SK-MEL-5 (cell line): ENCODE measurements at regions not wholly inside any gene's neighbourhood (a gene's known extent, or its start where the extent isn't known, plus 50 kb on each side); places are given as distances from the start of the nearest gene placed in this dataset.
A peak's percentile ranks its signal among the peaks of the same experiment; 100 is the strongest.
"Not testable (repeated sequence)": the region's sequence is repeated elsewhere in the genome, so short reads cannot be mapped to it uniquely, and the experiment has no call there.

Experiments
- DNase-seq: peaks from one replicate; pipeline ENCODE4 v3.0.0-alpha.2; 2016; ENCODE audit warnings: low read depth, low spot score
- in situ Hi-C: cut with HindIII; loops from 2 replicates; pipeline ENCODE4 v1.10.0; 2016; ENCODE audit warnings: low sequenced_read_pairs, high pct_unique_total_duplicates, low pct_unique_long_range_greater_than_20kb

GRCh38 chr14:51335961-51336723 is 96.1 kb downstream of the TMX1 start:
- in situ Hi-C loops, result no loop called here
- DNase-seq, result no peak

DNA sequence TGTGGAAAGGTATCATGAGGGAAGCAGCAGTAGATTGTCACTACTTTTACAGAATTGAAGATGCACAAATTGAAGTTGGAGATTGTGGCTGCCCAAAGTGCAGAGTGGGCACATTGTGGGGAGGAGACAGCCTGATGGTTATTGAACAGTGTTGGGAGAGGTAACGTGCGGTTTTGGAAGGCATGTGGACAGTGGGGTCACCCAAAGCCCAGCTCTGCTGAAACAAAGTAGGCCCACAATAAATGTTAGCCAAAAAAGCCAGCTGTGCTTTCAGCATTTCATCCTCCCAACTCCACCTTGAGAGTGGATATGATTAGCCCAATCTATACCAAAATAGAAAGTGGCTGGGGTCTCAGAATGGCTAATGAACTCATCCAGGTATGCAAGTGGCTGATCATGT is 96.7 kb downstream of the TMX1 start:
- no peak for DNase-seq
- in situ Hi-C loops, result no loop called here

GRCh38 chr14:51337520-51337919 is 97.5 kb downstream of the TMX1 start:
- in situ Hi-C loops, result no loop called here
- no peak for DNase-seq

DNA sequence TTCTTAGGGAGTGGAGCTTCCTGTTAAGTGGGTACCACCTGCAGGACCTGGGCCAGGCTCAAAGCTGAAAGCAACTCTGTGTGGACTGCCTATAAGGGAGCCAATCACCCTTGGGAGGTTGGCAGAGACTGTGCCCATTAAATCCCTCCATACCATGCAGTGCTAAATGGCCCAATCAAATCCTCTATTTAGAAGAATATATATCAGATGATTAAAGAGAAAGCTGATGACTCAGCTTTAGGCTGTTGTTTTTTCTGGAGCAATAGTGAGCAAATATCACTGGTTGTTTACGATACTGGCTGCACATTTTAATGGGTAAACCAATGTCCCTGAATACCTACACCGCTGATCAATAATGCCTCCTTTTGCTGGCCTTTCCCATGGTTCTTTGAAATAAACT is 101.3 kb downstream of the TMX1 start:
- DNase-seq, result no peak
- in situ Hi-C loops, result no loop called here

- no peak for DNase-seq
- in situ Hi-C loops, result no loop called here
These were observed 102.2 kb downstream of the TMX1 start for GRCh38 chr14:51342226-51342625.

DNA sequence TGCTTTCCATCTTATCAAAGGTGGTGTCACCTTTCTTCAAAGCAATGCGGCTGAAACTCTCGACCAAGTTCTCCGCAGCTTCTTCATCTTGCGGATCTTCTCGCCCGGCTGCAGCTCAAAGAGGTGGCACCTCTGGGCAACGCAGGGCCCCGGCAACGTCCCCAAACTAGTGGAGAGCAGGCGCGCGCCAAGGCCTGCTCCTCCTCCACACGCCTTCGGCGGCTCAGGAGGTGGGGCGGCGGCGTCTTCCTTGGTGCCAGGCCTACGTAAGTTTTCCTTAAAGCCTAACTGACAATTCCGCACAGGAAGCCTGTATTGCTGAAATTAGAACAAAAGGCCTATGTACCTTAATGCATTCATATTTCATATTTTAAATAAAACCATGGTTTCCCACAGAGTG is 112.0 kb downstream of the TMX1 start:
- in situ Hi-C loops, result no loop called here
- no peak for DNase-seq

GRCh38 chr14:51353901-51354300 is 113.9 kb downstream of the TMX1 start:
- DNase-seq, result no peak
- in situ Hi-C loops, result no loop called here

DNA sequence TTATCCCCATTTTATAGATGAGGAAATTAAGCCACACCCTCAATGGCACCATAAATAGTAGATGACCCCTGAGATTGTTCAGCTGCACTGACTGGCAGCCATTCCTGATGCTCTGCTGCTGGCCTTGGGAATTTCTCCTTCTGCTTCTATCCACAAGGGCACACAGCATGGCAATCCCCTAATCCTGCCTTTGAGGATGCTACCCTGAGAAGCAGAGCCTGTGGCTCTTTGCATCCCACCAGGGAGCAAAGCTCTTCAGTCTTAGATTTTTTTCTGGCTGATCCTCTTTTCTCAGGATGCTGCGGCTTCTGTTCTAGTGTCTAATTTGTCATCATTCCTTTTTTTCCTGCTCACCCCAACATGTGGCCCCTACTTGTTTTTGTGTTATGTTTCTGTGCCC is 114.8 kb downstream of the TMX1 start:
- no peak for DNase-seq
- in situ Hi-C loops, result no loop called here

DNA sequence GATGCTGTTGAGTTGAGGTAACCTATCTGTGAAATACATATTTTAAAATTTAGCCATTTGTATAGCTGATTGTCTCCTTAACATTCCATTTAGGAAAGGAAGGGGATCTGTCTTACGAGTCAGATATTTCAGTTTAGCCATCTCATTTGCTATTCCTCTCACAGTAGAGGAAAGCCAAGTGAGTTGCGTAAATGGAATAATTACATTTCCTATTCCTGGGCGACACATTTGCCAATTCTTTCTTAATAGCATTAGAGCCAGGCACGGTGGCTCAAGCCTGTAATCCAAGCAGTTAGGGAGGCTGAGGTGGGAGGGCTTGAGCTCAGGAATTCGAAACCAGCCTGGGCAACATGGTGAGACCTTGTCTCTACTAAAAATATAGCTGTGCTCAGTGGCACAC is 116.3 kb downstream of the TMX1 start:
- in situ Hi-C loops, result no loop called here
- DNase-seq, result no peak

DNA sequence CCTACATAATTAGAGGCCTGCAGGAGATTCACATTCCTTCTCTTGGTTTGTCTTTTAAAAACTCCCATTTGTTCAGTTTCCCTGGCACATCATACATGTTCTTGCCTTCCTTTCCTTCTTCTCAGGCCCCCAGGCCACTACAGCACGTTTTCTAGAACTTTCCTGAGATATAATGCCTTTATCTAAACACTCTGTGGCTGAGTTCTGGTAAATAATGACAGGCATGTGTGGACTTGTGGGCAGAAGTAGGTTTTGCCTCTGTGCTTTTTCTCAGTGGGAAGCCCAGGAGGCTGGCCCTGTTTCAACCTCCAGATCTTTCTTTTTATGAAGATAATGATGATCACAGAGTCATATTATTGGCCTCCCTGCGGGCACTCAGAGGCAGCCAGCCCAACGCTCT is 117.2 kb downstream of the TMX1 start:
- in situ Hi-C loops, result no loop called here
- DNase-seq, result no peak

DNA sequence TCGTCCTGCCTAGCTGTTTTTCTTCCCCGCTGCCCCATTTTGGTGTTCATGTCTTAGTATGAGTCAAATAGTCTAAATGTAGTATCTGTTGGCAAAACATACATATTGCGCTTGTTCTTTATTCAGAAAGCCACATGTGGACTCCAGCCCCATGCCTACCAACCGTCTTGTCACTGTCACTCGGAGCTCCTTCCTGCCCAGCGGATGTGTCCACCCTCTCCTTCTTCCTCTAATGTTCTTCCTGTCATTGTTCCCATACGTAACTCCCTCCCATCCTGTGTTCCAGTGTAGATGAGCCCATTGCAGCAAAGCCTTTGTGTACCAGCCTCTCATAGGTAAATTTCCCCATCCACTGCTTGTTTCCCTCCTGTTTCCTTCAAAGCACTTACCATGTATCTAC is 120.5 kb downstream of the TMX1 start:
- in situ Hi-C loops, result no loop called here

DNA sequence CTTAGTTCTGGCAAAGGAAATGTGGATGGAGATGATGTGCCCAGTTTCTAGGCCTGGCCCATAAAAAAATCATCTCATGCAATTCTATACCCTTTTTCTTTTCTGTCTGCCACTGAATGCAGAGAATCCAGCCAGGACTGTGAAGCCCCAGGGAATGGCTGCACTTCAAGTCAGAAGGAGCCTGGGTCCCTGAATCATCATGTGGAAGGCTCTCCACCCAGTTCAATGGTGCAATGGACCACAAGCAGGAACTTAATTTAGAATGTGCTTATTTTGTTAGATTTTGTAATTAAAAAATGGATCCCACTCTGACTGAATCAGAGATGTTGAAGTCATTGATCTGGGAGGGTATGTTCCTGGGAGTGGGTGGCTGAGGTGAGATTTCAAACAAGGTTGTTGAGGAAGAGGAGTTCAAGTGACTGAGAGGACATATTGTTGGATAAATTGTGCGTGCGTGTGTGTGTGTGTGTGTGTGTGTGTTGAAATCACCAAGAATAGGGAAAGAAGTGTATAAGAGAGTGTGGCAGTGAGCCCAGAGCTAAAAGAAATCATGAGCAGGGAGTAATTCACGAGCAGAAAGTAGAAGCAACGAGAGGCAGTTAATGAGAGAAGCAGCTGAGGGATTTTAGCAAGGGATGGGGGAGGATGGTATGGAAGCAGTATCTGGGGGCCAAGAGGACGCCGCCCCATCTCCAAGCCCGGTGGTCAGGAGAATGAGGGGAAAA is 125.4 kb downstream of the TMX1 start:
- no peak for DNase-seq
- in situ Hi-C loops, result no loop called here

More for the DNA sequence above, 120.5 kb downstream of the TMX1 start:
- no peak for DNase-seq

DNA sequence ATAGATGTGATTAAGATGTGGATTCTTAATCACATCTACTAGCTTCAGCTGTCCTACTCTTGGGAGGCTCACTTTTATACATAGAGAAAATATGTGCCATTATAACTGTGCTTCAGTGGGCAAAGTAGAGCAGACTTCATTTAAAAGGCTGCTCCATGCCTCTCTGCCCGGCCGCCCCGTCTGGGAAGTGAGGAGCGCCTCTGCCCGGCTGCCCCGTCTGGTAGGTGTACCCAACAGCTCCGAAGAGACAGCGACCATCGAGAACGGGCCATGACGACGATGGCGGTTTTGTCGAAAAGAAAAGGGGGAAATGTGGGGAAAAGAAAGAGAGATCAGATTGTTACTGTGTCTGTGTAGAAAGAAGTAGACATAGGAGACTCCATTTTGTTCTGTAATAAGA is 126.4 kb downstream of the TMX1 start:
- in situ Hi-C loops, DNase-seq: not testable (repeated sequence)

GRCh38 chr14:51366866-51367599 is 127.0 kb downstream of the TMX1 start:
- DNase-seq, in situ Hi-C loops: not testable (repeated sequence)

DNA sequence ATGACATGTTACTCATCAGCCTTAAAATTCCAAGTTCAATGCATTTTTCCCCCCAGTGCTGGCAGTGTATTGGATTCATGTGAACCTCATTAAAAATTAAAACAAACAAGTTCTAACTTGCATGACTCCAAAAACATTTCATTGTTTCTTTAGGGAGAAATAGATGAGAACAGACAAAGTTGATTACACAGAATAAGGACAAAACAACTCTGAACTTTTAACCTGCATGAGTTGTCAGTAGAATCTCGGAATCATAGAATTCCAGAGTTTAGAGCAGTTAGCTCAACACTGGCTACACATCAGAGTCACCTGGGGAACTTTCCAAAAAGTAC is 127.5 kb downstream of the TMX1 start:
- DNase-seq, result no peak
- in situ Hi-C loops, result no loop called here

- in situ Hi-C loops, result no loop called here
- no peak for DNase-seq
These were observed 128.7 kb downstream of the TMX1 start for GRCh38 chr14:51368721-51369163.

DNA sequence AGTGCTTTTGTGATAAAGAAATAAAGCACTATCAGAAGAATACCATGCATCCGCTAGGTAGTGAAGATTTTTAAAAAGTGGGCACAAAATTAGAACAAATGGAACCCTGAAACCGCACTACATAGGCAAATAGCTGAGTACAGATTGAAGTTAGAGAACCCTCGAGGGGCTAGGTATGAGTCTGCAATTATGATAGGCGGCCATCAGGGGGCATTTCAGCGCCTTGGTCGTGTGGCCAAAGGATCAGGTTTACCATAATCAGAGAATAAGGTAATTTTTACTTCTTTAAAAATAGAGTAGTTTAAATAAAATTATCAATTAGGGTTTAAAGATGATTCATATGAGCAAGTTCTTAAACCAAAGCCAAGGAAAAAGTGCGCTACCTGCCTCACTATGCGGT is 129.8 kb downstream of the TMX1 start:
- in situ Hi-C loops, result no loop called here
- peak; percentile 50 for DNase-seq

GRCh38 chr14:51370758-51371386 is 130.8 kb downstream of the TMX1 start:
- DNase-seq, result peak; percentile 8
- in situ Hi-C loops, result no loop called here
